PC-3 (cell line): ENCODE measurements at regions not wholly inside any gene's neighbourhood (a gene's known extent, or its start where the extent isn't known, plus 50 kb on each side); places are given as distances from the start of the nearest gene placed in this dataset.
A peak's percentile ranks its signal among the peaks of the same experiment; 100 is the strongest.

ENCODE experiments used
- ATAC-seq: fragments of 200-7000 bp; cut with Tn5 transposase; 2 replicates; pipeline ENCODE4 v1.9.1; 2020; ENCODE audit warnings: mild to moderate bottlenecking, moderate library complexity
- BruUV-seq: library from RNA; stranded (reverse); fragments of 400-500 nt; replicated peaks from 2 replicates; lab custom pipeline; 2021; lab: Mats Ljungman, UMichigan
- CTCF ChIA-PET: fragments of 300-600 bp; sonication (Branson Sonifier 250); formaldehyde crosslinking; loops from one replicate; lab custom pipeline; 2022; ENCODE audit warnings: antibody characterized with exemption; lab: Charles Lee
- POLR2A ChIA-PET: fragments of 300-600 bp; sonication (Branson Sonifier 250); formaldehyde crosslinking; loops from one replicate; lab custom pipeline; 2022; ENCODE audit warnings: antibody characterized with exemption; ENCODE audit not compliant: unreplicated experiment; lab: Charles Lee
- DNase-seq: peaks from one replicate; pipeline ENCODE4 v3.0.0-alpha.2; 2015
- H2AFZ ChIP-seq: fragments of 300-600 bp; sonication (generic); 2 replicates; pipeline ENCODE4 v1.6.0; 2016; ENCODE audit warnings: antibody characterized with exemption, low read length
- H3F3A ChIP-seq: fragments of 300-600 bp; sonication (generic); one replicate; pipeline ENCODE4 v1.6.0; 2017; ENCODE audit warnings: antibody characterized with exemption, low read length, control low read depth, mild to moderate bottlenecking; ENCODE audit not compliant: unreplicated experiment
- H3K27ac ChIP-seq: fragments of 300-600 bp; sonication (generic); 2 replicates; pipeline ENCODE4 v1.5.1; 2016; ENCODE audit warnings: mild to moderate bottlenecking, low read length
- H3K27me3 ChIP-seq: fragments of 300-600 bp; sonication (generic); 2 replicates; pipeline ENCODE4 v1.6.1; 2016; ENCODE audit warnings: low read length, mixed read lengths
- H3K36me3 ChIP-seq: fragments of 300-600 bp; sonication (generic); 2 replicates; pipeline ENCODE4 v1.6.1; 2016; ENCODE audit warnings: low read depth, mixed run types, low read length, mixed read lengths
- H3K4me1 ChIP-seq: fragments of 300-600 bp; sonication (generic); 2 replicates; pipeline ENCODE4 v1.5.1; 2016; ENCODE audit warnings: low read length; ENCODE audit not compliant: insufficient read depth
- H3K4me2 ChIP-seq: fragments of 300-600 bp; sonication (generic); 2 replicates; pipeline ENCODE4 v1.6.0; 2016; ENCODE audit warnings: low read length
- H3K4me3 ChIP-seq: fragments of 300-600 bp; sonication (generic); 2 replicates; pipeline ENCODE4 v1.5.1; 2016; ENCODE audit warnings: mild to moderate bottlenecking, low read length, mixed read lengths
- H3K79me2 ChIP-seq: fragments of 300-600 bp; sonication (generic); 2 replicates; pipeline ENCODE4 v1.6.1; 2017; ENCODE audit warnings: low read length, mixed read lengths
- H3K9ac ChIP-seq: fragments of 300-600 bp; sonication (generic); 2 replicates; pipeline ENCODE4 v1.6.0; 2016; ENCODE audit warnings: mild to moderate bottlenecking, low read length
- H3K9me2 ChIP-seq: fragments of 300-600 bp; sonication (generic); replicated peaks from 2 replicates; pipeline ENCODE4 v1.6.1; 2016; ENCODE audit warnings: mixed run types, low read length, mixed read lengths
- H3K9me3 ChIP-seq: fragments of 300-600 bp; sonication (generic); 2 replicates; pipeline ENCODE4 v1.6.1; 2016; ENCODE audit warnings: low read length, mixed read lengths
- H4K20me1 ChIP-seq: fragments of 300-600 bp; sonication (generic); 2 replicates; pipeline ENCODE4 v1.6.1; 2016; ENCODE audit warnings: low read length, mixed read lengths
- CTCF ChIP-seq: fragments of 300-600 bp; sonication (generic); conservative IDR thresholded peaks from 2 replicates; pipeline ENCODE4 v1.5.1; 2017; ENCODE audit warnings: antibody characterized with exemption, low read depth, mild to moderate bottlenecking, low read length
- EZH2 ChIP-seq: fragments of 300-600 bp; sonication (generic); IDR thresholded peaks from one replicate; pipeline ENCODE4 v1.6.1; 2017; ENCODE audit warnings: antibody characterized with exemption, mild to moderate bottlenecking, low read length; ENCODE audit not compliant: unreplicated experiment
- EZH2phosphoT487 ChIP-seq: fragments of 300-600 bp; sonication (generic); IDR thresholded peaks from 2 replicates; pipeline ENCODE4 v1.6.1; 2018; ENCODE audit warnings: mild to moderate bottlenecking, antibody characterized with exemption, low read length, borderline replicate concordance
- intact Hi-C: fragments of 100-400 bp; cut with micrococcal nuclease; formaldehyde crosslinking; loops from 2 replicates; pipeline ENCODE4 v1.9.0; 2023

DNA sequence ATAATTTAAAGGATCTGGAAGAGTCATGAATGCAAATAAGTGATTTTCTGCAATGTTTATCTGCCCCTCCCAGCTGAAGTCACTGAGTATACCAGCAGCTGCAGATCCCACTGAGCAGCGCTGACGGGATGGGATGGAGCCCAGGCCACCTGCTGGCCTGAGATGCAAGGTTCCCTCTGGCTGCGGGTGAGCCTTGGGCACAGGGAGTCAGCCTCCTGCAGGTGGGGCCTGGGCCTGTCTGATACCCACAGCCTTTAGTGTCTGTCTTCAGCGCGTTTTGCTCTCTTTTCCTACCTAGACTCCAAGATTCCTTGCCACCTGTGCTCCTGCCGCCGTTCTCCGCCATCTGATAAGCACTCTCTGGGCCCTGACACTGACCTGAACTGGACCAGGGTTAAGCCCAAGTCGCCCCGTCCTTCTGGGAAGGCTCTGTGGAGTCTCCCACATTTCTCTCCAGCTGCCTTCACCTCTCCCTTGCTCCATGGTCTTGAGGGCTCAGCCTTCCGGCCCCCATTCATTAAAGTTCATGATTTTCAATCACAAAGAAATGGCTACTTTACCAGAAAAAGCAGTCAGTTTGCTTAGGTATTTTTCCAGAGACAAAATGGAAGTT is 223.1 kb upstream of the FAT1 start:
- no peaks in the 10 kb centered on the region for H3K9me3 ChIP-seq
- BruUV-seq, result no TSS peak
- H4K20me1 ChIP-seq, result no peaks in the 10 kb centered on the region
- H3K9me2 ChIP-seq, result no peaks in the 10 kb centered on the region
- DNase-seq, result peak; percentile 81
- H3K27ac ChIP-seq, result no peak overlapping the region
- H3K4me2 ChIP-seq, result no peak overlapping the region
- ATAC-seq, result peak; percentile 100
- no peaks in the 10 kb centered on the region for H3K36me3 ChIP-seq
- H3K4me1 ChIP-seq, result no peaks in the 10 kb centered on the region
- intact Hi-C loops, result loop anchor here (1.0 to 10.0 kb wide), 4 partner anchors 218 to 648 kb away; no protein-coding TSS in a partner anchor
- no peak overlapping the region for H3K4me3 ChIP-seq
- no peaks in the 10 kb centered on the region for H3K79me2 ChIP-seq
- H2AFZ ChIP-seq, result 0 out of 2 replicates have a peak overlapping the region, but pooled peaks have one; percentile 37
- no peak overlapping the region for H3K9ac ChIP-seq
- ChIA-PET CTCF (interaction anchor here (0.6 kb wide), 1 partner anchor 185 kb away, joined by 3 read pairs; no protein-coding TSS in a partner anchor), POLR2A (no interaction called here)
- H3F3A ChIP-seq, result no peaks in the 10 kb centered on the region
- TF ChIP-seq CTCF (peak; percentile 75), EZH2 (no peak)
- no peaks in the 10 kb centered on the region for H3K27me3 ChIP-seq

DNA sequence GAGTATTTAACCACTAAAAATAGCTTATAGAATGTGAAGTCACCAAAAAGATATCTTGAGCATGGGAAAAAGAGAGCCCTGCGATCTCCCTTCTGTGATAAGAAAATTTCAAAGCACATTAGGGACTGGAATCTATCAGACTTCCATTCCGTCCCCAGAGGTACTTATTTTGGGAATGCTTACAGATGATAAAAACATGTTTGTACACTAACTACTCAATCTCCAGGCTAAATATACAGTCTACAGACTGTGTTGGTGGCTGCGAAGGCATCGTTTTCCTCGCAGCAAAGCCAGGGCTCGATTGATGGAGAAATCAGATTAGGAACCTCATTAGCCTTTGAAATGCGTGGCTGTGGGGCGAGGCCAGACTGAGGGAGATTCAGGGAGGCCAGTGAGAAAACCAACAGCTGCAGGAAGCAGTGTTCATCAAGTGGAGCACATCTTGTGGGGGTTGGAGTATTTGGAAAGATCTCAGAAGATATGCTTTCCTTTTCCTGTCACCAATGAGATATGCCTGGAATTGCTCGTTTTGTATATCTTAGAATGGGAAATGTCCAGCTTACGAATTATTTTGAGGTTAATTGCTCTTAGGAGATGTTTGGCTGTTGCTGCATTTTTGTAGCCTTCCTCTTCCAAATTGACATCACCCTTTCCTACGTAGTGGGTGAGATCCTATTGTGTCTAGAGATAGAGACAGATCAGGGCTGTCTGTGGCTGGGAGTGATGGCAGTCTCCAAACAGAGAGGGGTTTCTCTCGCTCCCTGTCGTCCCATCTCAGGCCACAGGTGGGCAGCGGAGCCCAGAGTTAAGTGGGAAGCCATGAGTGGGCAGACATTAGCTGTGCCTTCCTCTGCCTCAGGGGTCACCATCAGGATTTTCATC is 224.9 kb upstream of the FAT1 start:
- no peaks in the 10 kb centered on the region for H3K27me3 ChIP-seq
- TF ChIP-seq EZH2phosphoT487, result no peak
- TF ChIP-seq EZH2, result no peak
- TF ChIP-seq CTCF, result peak; percentile 55
- no peak overlapping the region for H3K27ac ChIP-seq
- no peak overlapping the region for H3K4me2 ChIP-seq
- no peak overlapping the region for H3K4me3 ChIP-seq
- no peaks in the 10 kb centered on the region for H3K9me2 ChIP-seq
- H3K9ac ChIP-seq, result no peak overlapping the region
- H3K9me3 ChIP-seq, result no peaks in the 10 kb centered on the region
- no peaks in the 10 kb centered on the region for H3K4me1 ChIP-seq
- intact Hi-C loops, result loop anchor here (10.0 kb wide), 3 partner anchors 256 to 646 kb away; no protein-coding TSS in a partner anchor
- BruUV-seq, result no TSS peak
- ChIA-PET POLR2A (interaction anchor here (0.6 kb wide), 1 partner anchor 532 kb away, joined by 8 read pairs; no protein-coding TSS in a partner anchor), CTCF (no interaction called here)
- H4K20me1 ChIP-seq, result no peaks in the 10 kb centered on the region
- no peaks in the 10 kb centered on the region for H3K79me2 ChIP-seq
- no peaks in the 10 kb centered on the region for H3F3A ChIP-seq
- no peak overlapping the region for H2AFZ ChIP-seq
- peak; percentile 25 for DNase-seq
- H3K36me3 ChIP-seq, result no peaks in the 10 kb centered on the region
- no peak for ATAC-seq
